Prostate gland (tissue), 2 donors: ENCODE measurements at regions not wholly inside any gene's neighbourhood (a gene's known extent, or its start where the extent isn't known, plus 50 kb on each side); places are given as distances from the start of the nearest gene placed in this dataset.

ENCODE experiments used
- POLR2A ChIP-seq: fragments of 450-650 bp; IDR thresholded peaks from one replicate; pipeline ENCODE4 v1.6.1; 2016; ENCODE audit warnings: antibody characterized with exemption, mild to moderate bottlenecking
- POLR2AphosphoS5 ChIP-seq: sonication (generic); formaldehyde crosslinking; IDR thresholded peaks from one replicate; pipeline ENCODE4 v1.6.1; 2017; ENCODE audit warnings: antibody characterized with exemption
- TF ChIP-seq, protein P1 (sequence below), 4 experiments: fragments of 200-600 bp in 2 of 4; fragments of 450-650 bp in 2 of 4; sonication (generic) in 2 of 4; IDR thresholded peaks; 1 replicate in 3 of 4; 2 replicates in 1 of 4; pipeline ENCODE4 v1.5.1; 2016 to 2019; ENCODE audit warnings: antibody characterized with exemption in 4 of 4, mild to moderate bottlenecking in 2 of 4, moderate library complexity in 2 of 4

DNA sequence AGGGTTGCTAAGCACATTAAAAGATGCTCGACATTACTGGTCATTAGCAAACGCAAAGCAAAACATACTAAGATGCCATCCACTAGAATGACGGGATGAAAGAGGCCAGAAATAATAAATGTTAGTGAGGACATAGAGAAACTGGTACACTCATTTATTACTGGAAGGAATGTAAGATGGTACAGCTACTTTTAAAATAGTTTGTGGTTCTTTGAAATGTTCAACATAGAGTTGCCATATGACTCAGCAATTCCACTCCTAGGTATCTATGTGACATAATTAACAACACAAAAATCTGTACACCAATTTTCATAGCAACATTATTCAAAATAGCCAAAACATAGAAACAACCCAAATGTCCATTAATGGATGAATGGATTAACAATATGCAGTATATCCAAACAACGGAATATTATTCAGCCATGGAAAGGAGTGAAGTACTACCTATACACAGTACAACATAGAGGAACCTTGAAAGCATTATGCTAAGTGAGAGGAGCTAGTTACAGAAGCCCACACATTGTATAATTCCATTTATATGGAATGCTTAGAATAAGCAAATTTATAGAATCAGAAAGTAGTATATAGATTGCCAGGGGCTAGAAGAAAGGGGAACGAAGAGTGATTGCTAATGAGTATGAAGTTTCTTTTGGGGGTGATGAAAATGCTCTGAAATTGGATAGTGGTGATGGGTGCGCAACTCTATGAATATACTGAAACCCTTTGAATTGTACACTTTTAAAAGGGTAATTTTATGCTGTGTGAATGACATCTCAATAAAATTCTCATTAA, 61.9 kb upstream of the IL1R1 start:
- TF ChIP-seq, protein P1, sequence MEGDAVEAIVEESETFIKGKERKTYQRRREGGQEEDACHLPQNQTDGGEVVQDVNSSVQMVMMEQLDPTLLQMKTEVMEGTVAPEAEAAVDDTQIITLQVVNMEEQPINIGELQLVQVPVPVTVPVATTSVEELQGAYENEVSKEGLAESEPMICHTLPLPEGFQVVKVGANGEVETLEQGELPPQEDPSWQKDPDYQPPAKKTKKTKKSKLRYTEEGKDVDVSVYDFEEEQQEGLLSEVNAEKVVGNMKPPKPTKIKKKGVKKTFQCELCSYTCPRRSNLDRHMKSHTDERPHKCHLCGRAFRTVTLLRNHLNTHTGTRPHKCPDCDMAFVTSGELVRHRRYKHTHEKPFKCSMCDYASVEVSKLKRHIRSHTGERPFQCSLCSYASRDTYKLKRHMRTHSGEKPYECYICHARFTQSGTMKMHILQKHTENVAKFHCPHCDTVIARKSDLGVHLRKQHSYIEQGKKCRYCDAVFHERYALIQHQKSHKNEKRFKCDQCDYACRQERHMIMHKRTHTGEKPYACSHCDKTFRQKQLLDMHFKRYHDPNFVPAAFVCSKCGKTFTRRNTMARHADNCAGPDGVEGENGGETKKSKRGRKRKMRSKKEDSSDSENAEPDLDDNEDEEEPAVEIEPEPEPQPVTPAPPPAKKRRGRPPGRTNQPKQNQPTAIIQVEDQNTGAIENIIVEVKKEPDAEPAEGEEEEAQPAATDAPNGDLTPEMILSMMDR (IDR thresholded peaks at IDR 0.05): no peak
- TF ChIP-seq POLR2AphosphoS5 (no peak), POLR2A (no peak)
